K562 (cell line): ENCODE measurements at regions not wholly inside any gene's neighbourhood (a gene's known extent, or its start where the extent isn't known, plus 50 kb on each side); places are given as distances from the start of the nearest gene placed in this dataset.

Experiments
- ATAC-seq: fragments of 200-7000 bp; cut with Tn5 transposase; 3 replicates; pipeline ENCODE4 v1.9.1; 2020; ENCODE audit warnings: moderate library complexity
- BruUV-seq: library from RNA; stranded (reverse); fragments of 400-500 nt; replicated peaks from 2 replicates; lab custom pipeline; 2021; lab: Mats Ljungman, UMichigan
- CTCF ChIA-PET: fragments of 300-600 bp; formaldehyde crosslinking; extraction: SDS; loops from one replicate; lab custom pipeline; 2021; ENCODE audit warnings: low intra/inter-chr PET ratio; lab: Yijun Ruan, JAX
- POLR2A ChIA-PET: fragments of 300-600, 350-650 bp; sonication (Branson Sonifier 250); formaldehyde crosslinking; extraction: SDS; loops from one replicate; lab custom pipeline; 2021; ENCODE audit warnings: antibody characterized with exemption, inconsistent platforms; lab: Yijun Ruan, JAX
- DNase-seq, 4 experiments: peaks; one replicate each; pipeline versions ENCODE4 v3.0.0 to v3.0.0-alpha.2; 2011 to 2018; ENCODE audit warnings: low spot score in 3 of 4, mixed read lengths in 3 of 4; ENCODE audit errors: extremely low read depth in 1 of 4
- FAIRE-seq: peaks from 2 replicates; lab custom pipeline; 2011; peaks lifted over from hg19 to GRCh38; lab: Jason Lieb, UNC
- H2AFZ ChIP-seq: 2 replicates; pipeline ENCODE4 v1.6.0; 2011; ENCODE audit warnings: low read depth, low read length, control low read depth, inconsistent platforms
- H3K27ac ChIP-seq: fragments of 200-600 bp; 3 replicates; pipeline ENCODE4 v1.8.0; 2011; ENCODE audit warnings: low read depth, mild to moderate bottlenecking, control low read depth, inconsistent platforms, low read length, moderate library complexity, mixed read lengths; ENCODE audit errors: extremely low read depth
- H3K27me3 ChIP-seq, 2 experiments: fragments of 300-600 bp in 1 of 2; 2 replicates in 1 of 2; 3 replicates in 1 of 2; pipeline versions ENCODE4 v1.6.0 to v1.8.0; 2011; ENCODE audit warnings: inconsistent platforms in 2 of 2, low read length in 2 of 2, mild to moderate bottlenecking in 1 of 2, mixed read lengths in 1 of 2, moderate library complexity in 1 of 2; ENCODE audit not compliant: control insufficient read depth in 2 of 2, insufficient read depth in 2 of 2
- H3K36me3 ChIP-seq: fragments of 300-600 bp; 3 replicates; pipeline ENCODE4 v1.8.0; 2011; ENCODE audit warnings: mild to moderate bottlenecking, low read length, inconsistent platforms; ENCODE audit not compliant: control insufficient read depth, insufficient read depth
- H3K4me1 ChIP-seq, 2 experiments: fragments of 200-600 bp in 1 of 2; replicated peaks in 1 of 2; 2 replicates in 1 of 2; 3 replicates in 1 of 2; pipeline versions ENCODE4 v1.5.1 to v1.8.0; 2011; ENCODE audit warnings: inconsistent platforms in 2 of 2, low read length in 2 of 2, mild to moderate bottlenecking in 1 of 2, mixed read lengths in 1 of 2, moderate library complexity in 1 of 2; ENCODE audit not compliant: control insufficient read depth in 2 of 2, insufficient read depth in 2 of 2
- H3K4me2 ChIP-seq: 2 replicates; pipeline ENCODE4 v1.6.1; 2011; ENCODE audit warnings: low read length, control low read depth, inconsistent platforms, mixed read lengths; ENCODE audit not compliant: insufficient read depth
- H3K4me3 ChIP-seq: fragments of 200-600 bp; sonication (generic), shearing (Covaris generic); 2 replicates; pipeline ENCODE4 v1.5.1; 2016; ENCODE audit warnings: control low read depth, inconsistent platforms
- H3K79me2 ChIP-seq: fragments of 200-600 bp; 3 replicates; pipeline ENCODE4 v1.8.0; 2011; ENCODE audit warnings: low read length, inconsistent platforms; ENCODE audit not compliant: control insufficient read depth, insufficient read depth
- H3K9ac ChIP-seq, 2 experiments: 2 replicates each; pipeline versions ENCODE4 v1.6.0 to v1.6.1; 2011; ENCODE audit warnings: low read depth in 2 of 2, low read length in 2 of 2, control low read depth in 1 of 2, inconsistent platforms in 1 of 2, mild to moderate bottlenecking in 1 of 2, mixed read lengths in 1 of 2; ENCODE audit not compliant: insufficient read depth in 1 of 2
- H3K9me1 ChIP-seq: one replicate; pipeline ENCODE4 v1.6.0; 2011; ENCODE audit warnings: inconsistent platforms, mild to moderate bottlenecking, low read length, moderate library complexity; ENCODE audit not compliant: control insufficient read depth, insufficient read depth
- H3K9me3 ChIP-seq: replicated peaks from 2 replicates; pipeline ENCODE4 v1.5.1; 2011; ENCODE audit warnings: low read depth, low read length, inconsistent platforms; ENCODE audit not compliant: control insufficient read depth, insufficient read depth
- H4K20me1 ChIP-seq: replicated peaks from 2 replicates; pipeline ENCODE4 v1.6.1; 2011; ENCODE audit warnings: low read length, inconsistent platforms, mixed read lengths; ENCODE audit not compliant: control insufficient read depth, insufficient read depth
- FOXK1 ChIP-seq: sonication (generic); formaldehyde crosslinking; IDR thresholded peaks from 2 replicates; pipeline ENCODE4 v1.8.0; 2022; ENCODE audit warnings: missing genetic modification reagents, mild to moderate bottlenecking, borderline replicate concordance
- GTF2F1 ChIP-seq: IDR thresholded peaks from 2 replicates; pipeline ENCODE4 v1.6.1; 2011; ENCODE audit warnings: low read depth, low read length, improper control_type of control experiment
- HDAC3 ChIP-seq: fragments of 450-650 bp; IDR thresholded peaks from 2 replicates; pipeline ENCODE4 v1.6.1; 2018; ENCODE audit warnings: borderline replicate concordance, mild to moderate bottlenecking, moderate library complexity; ENCODE audit not compliant: partially characterized antibody
- HNRNPLL ChIP-seq: fragments of 200-400 bp; formaldehyde crosslinking; IDR thresholded peaks from 2 replicates; pipeline ENCODE4 v1.6.1; 2017; ENCODE audit warnings: low read length, low read depth, mild to moderate bottlenecking; ENCODE audit not compliant: poor library complexity, severe bottlenecking
- LCOR ChIP-seq: sonication (generic); formaldehyde crosslinking; IDR thresholded peaks from 2 replicates; pipeline ENCODE4 v1.8.0; 2022; ENCODE audit warnings: mild to moderate bottlenecking, missing genetic modification reagents
- MCM7 ChIP-seq, 2 experiments: fragments of 450-650 bp; IDR thresholded peaks; 2 replicates each; pipeline ENCODE4 v1.6.1; 2016 to 2018
- ZNF785 ChIP-seq: fragments of 250-450 bp; sonication (Bioruptor Pico); IDR thresholded peaks from 2 replicates; pipeline ENCODE4 v1.4.0; 2020; ENCODE audit warnings: mild to moderate bottlenecking
- WGBS: fragments of 100-300 bp; shearing (Covaris generic); methylation state at CpG from one replicate; pipeline ENCODE4 v1.1.6; 2016; ENCODE audit warnings: low coverage, mixed read lengths; ENCODE audit not compliant: insufficient coverage; ENCODE audit errors: missing lambda C conversion rate; 5-methylcytosine and 5-hydroxymethylcytosine counted together
- in situ Hi-C: fragments of 300-500 bp; cut with MboI; formaldehyde crosslinking; loops from 4 replicates; pipeline ENCODE4 v1.15.0; 2018; ENCODE audit warnings: inconsistent platforms, mixed read lengths
- intact Hi-C: fragments of 100-400 bp; cut with micrococcal nuclease; formaldehyde crosslinking; loops from 2 replicates; pipeline ENCODE4 v1.14.2; 2022
- TF ChIP-seq, protein P1 (sequence below): sonication (generic); formaldehyde crosslinking; IDR thresholded peaks from 2 replicates; pipeline ENCODE4 v1.8.1; 2022; ENCODE audit warnings: missing genetic modification reagents

DNA sequence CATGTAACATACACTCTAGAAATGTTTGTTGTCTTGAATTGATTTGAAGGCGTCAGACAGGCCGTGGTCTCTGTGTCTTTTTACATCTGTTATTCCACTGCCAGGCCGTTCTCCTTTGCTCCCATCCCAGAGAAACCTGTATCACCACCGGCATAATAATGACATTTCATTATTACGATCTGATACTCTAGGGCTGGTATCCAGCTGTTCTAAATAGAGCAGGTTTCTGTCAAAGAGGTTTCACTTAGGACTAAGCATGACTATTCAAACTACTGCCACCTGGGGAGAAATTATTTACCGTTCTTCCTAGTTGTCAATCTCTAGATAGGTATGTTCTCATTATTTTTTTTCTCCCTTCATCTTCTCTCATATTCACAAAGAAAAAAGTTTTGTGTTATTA, 1016.2 kb upstream of the EEF2KMT start:
- Histone ChIP-seq H3K9me3 (no peaks in the 10 kb centered on the region), H3K4me2 (no peak overlapping the region), H3K27ac (no peak overlapping the region), H2AFZ (no peak overlapping the region), H3K36me3 (no peaks in the 10 kb centered on the region), H3K9me1 (no peaks in the 10 kb centered on the region), H3K9ac (no peak overlapping the region), H3K4me3 (no peak overlapping the region), H4K20me1 (no peaks in the 10 kb centered on the region), H3K79me2 (no peaks in the 10 kb centered on the region), H3K4me1 (no peaks in the 10 kb centered on the region), H3K27me3 (no peaks in the 10 kb centered on the region)
- ChIA-PET POLR2A (no interaction called here), CTCF (no interaction called here)
- BruUV-seq = no TSS peak
- in situ Hi-C loops = no loop called here
- FAIRE-seq = no peak
- TF ChIP-seq MCM7 (IDR thresholded peaks at IDR 0.05) (no peak), GTF2F1 (no peak), HDAC3 (no peak), FOXK1 (no peak), LCOR (CRISPR knock-in tag) (no peak), ZNF785 (CRISPR knock-in tag) (no peak), HNRNPLL (no peak)
- TF ChIP-seq, protein P1, sequence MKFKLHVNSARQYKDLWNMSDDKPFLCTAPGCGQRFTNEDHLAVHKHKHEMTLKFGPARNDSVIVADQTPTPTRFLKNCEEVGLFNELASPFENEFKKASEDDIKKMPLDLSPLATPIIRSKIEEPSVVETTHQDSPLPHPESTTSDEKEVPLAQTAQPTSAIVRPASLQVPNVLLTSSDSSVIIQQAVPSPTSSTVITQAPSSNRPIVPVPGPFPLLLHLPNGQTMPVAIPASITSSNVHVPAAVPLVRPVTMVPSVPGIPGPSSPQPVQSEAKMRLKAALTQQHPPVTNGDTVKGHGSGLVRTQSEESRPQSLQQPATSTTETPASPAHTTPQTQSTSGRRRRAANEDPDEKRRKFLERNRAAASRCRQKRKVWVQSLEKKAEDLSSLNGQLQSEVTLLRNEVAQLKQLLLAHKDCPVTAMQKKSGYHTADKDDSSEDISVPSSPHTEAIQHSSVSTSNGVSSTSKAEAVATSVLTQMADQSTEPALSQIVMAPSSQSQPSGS (CRISPR knock-in tag) = no peak
- WGBS = 1% methylated on average over 6 of the region's 6 CpGs
- no peak for ATAC-seq
- DNase-seq = no peak
- intact Hi-C loops = no loop called here
